Ovary (tissue), 7 donors: ENCODE measurements at regions not wholly inside any gene's neighbourhood (a gene's known extent, or its start where the extent isn't known, plus 50 kb on each side); places are given as distances from the start of the nearest gene placed in this dataset. TPM values are rescaled to one million over a fixed set of nuclear protein-coding genes. Genes with fewer than 3 reads are reported as not detected.

Experiments used
- DNase-seq, 5 donors: peaks; one replicate each; pipeline ENCODE4 v3.0.0-alpha.2; 2019 to 2020
- H3K27ac ChIP-seq, 2 donors: fragments of 200-600 bp; one replicate each; pipeline versions ENCODE4 v1.5.1 to v1.8.0; 2019 to 2022
- H3K27me3 ChIP-seq: fragments of 200-600 bp; one replicate; pipeline ENCODE4 v1.8.0; 2022
- H3K36me3 ChIP-seq: fragments of 200-600 bp; sonication (generic); one replicate; pipeline ENCODE4 v1.5.1; 2019
- H3K4me1 ChIP-seq: one replicate; pipeline ENCODE4 v1.8.1; 2013; ENCODE audit warnings: mild to moderate bottlenecking, moderate library complexity; ENCODE audit not compliant: insufficient read depth
- H3K4me3 ChIP-seq: fragments of 200-600 bp; sonication (generic); one replicate; pipeline ENCODE4 v1.5.1; 2017
- H3K9me3 ChIP-seq, 2 donors: fragments of 200-600 bp in 1 of 2; sonication (generic) in 1 of 2; one replicate each; pipeline versions ENCODE4 v1.5.1 to v1.8.1; 2013 to 2019; ENCODE audit warnings: mild to moderate bottlenecking in 1 of 2, moderate library complexity in 1 of 2
- CTCF ChIP-seq, 3 donors: fragments of 450-650 bp in 2 of 3; fragments of 200-600 bp in 1 of 3; IDR thresholded peaks; one replicate each; pipeline versions ENCODE4 v1.5.1 to v1.8.0; 2016 to 2022; ENCODE audit warnings: antibody characterized with exemption in 3 of 3, mild to moderate bottlenecking in 1 of 3
- EP300 ChIP-seq: sonication (generic); formaldehyde crosslinking; IDR thresholded peaks from one replicate; pipeline ENCODE4 v1.6.1; 2017; ENCODE audit warnings: antibody characterized with exemption
- POLR2A ChIP-seq: fragments of 450-650 bp; IDR thresholded peaks from one replicate; pipeline ENCODE4 v1.6.1; 2017; ENCODE audit warnings: antibody characterized with exemption, mild to moderate bottlenecking, moderate library complexity
- WGBS, 3 donors: extraction: QIAGEN DNeasy Blood & Tissue Kit in 1 of 3; methylation state at CpG; one replicate each; pipeline versions ENCODE4 v1.1.5 to v1.1.7; 2013 to 2017; 5-methylcytosine and 5-hydroxymethylcytosine counted together
- intact Hi-C, 4 donors: fragments of 100-400 bp; cut with DNase I; formaldehyde crosslinking; loops; one replicate each; pipeline versions ENCODE4 v1.11.0 to v1.15.1; 2022 to 2023
- small RNA-seq: library from RNA; depleted of rRNA; stranded (forward); fragments of <200 nt; gene quantifications from one replicate; pipeline ENCODE3, GENCODE V24; 2016
- donor health status: DM: no; HTN: no; CAD: no; lungs with moderate emphysema.
- donor health status: DM: no; HTN: no; CAD: no.
- donor health status: Bipolar disorder and iron deficiency.
- donor health status: DM: no; HTN: no; CAD: no.
- donor health status: DM: yes; HTN: yes; CAD: no.

GRCh38 chr15:98596131-98596530 lies 52.2 kb upstream of the IGF1R start:
- DNase-seq, result no peak
- intact Hi-C loops, result no loop called here
- Histone ChIP-seq H3K27ac (no peak overlapping the region), H3K4me1 (peaks cover 3% of the 10 kb centered on the region), H3K4me3 (no peak overlapping the region), H3K9me3 (no peaks in the 10 kb centered on the region), H3K36me3 (no peaks in the 10 kb centered on the region), H3K27me3 (no peaks in the 10 kb centered on the region)
- 68 to 77% (median 74%) methylated on average over 4 of the region's 4 CpGs for WGBS, 3 donors
- TF ChIP-seq EP300, result no peak
- TF ChIP-seq POLR2A, result no peak
- no peak for TF ChIP-seq CTCF (IDR thresholded peaks at IDR 0.05)

GRCh38 chr15:98596885-98597392 lies 51.4 kb upstream of the IGF1R start:
- DNase-seq, result no peak
- Histone ChIP-seq H3K27me3 (no peaks in the 10 kb centered on the region), H3K4me3 (no peak overlapping the region), H3K27ac (no peak overlapping the region), H3K4me1 (peaks cover 3% of the 10 kb centered on the region), H3K9me3 (no peaks in the 10 kb centered on the region), H3K36me3 (no peaks in the 10 kb centered on the region)
- 46 to 50% (median 46%) methylated on average over 6 of the region's 6 CpGs for WGBS, 3 donors
- TF ChIP-seq POLR2A (no peak), EP300 (no peak), CTCF (IDR thresholded peaks at IDR 0.05) (no peak)
- intact Hi-C loops, result no loop called here

- 59 to 63% (median 63%) methylated on average over 4 of the region's 4 CpGs for WGBS, 3 donors
- no peak overlapping the region for H3K4me3 ChIP-seq
- no peaks in the 10 kb centered on the region for H3K9me3 ChIP-seq
- intact Hi-C loops, result no loop called here
- H3K27me3 ChIP-seq, result no peaks in the 10 kb centered on the region
- peaks cover 3% of the 10 kb centered on the region for H3K4me1 ChIP-seq
- DNase-seq, result no peak
- no peak overlapping the region for H3K27ac ChIP-seq
- H3K36me3 ChIP-seq, result no peaks in the 10 kb centered on the region
- no peak for TF ChIP-seq CTCF (IDR thresholded peaks at IDR 0.05)
- TF ChIP-seq POLR2A, result no peak
- TF ChIP-seq EP300, result no peak
Measured at GRCh38 chr15:98597666-98598065, 50.7 kb upstream of the IGF1R start.

Small RNA genes in the stretch of these regions (small RNA-seq; reads per million reads assigned to genes)
- not detected for gene AC022523.2
- gene RF00026, result not detected
- not detected for gene RNU6-1186P
